Stimulated activated naive CD8-positive, alpha-beta T cell treated with anti-CD3 and anti-CD28 coated beads, Interleukin-15, Interleukin-2, amounts not matched to agents 100 ng/mL and 50 ng/mL, for 24 hours (primary cell): ENCODE measurements at regions not wholly inside any gene's neighbourhood (a gene's known extent, or its start where the extent isn't known, plus 50 kb on each side); places are given as distances from the start of the nearest gene placed in this dataset.

Experiments
- H3K27ac Mint-ChIP-seq: one replicate; pipeline ENCODE4 v1.8.0; 2021; ENCODE audit warnings: mild to moderate bottlenecking, mixed read lengths
- H3K27me3 Mint-ChIP-seq: one replicate; pipeline ENCODE4 v1.8.0; 2021; ENCODE audit warnings: mixed read lengths
- H3K36me3 Mint-ChIP-seq: one replicate; pipeline ENCODE4 v1.8.0; 2021; ENCODE audit warnings: low read depth, mixed read lengths
- H3K4me1 Mint-ChIP-seq: one replicate; pipeline ENCODE4 v1.8.0; 2021; ENCODE audit warnings: low read depth, mixed read lengths
- H3K4me3 Mint-ChIP-seq: one replicate; pipeline ENCODE4 v1.8.0; 2021; ENCODE audit warnings: mild to moderate bottlenecking, mixed read lengths
- H3K9me3 Mint-ChIP-seq: one replicate; pipeline ENCODE4 v1.8.0; 2021; ENCODE audit warnings: mixed read lengths

- Mint-ChIP-seq H3K27ac (no peak overlapping the region), H3K36me3 (no peaks in the 10 kb centered on the region), H3K9me3 (no peaks in the 10 kb centered on the region), H3K27me3 (peaks cover 7% of the 10 kb centered on the region), H3K4me1 (no peaks in the 10 kb centered on the region), H3K4me3 (no peak overlapping the region)
Measured at GRCh38 chr11:32225571-32226285, 134.9 kb downstream of the RCN1 start.

- no peaks in the 10 kb centered on the region for H3K36me3 Mint-ChIP-seq
- H3K27me3 Mint-ChIP-seq = peaks cover 3% of the 10 kb centered on the region
- H3K4me3 Mint-ChIP-seq = no peak overlapping the region
- no peaks in the 10 kb centered on the region for H3K4me1 Mint-ChIP-seq
- H3K9me3 Mint-ChIP-seq = no peaks in the 10 kb centered on the region
- no peak overlapping the region for H3K27ac Mint-ChIP-seq
Measured at GRCh38 chr11:32226480-32226879, 135.6 kb downstream of the RCN1 start.

- Mint-ChIP-seq H3K9me3 (no peaks in the 10 kb centered on the region), H3K27me3 (peaks cover 20% of the 10 kb centered on the region), H3K4me1 (no peaks in the 10 kb centered on the region), H3K36me3 (no peaks in the 10 kb centered on the region), H3K27ac (no peak overlapping the region), H3K4me3 (no peak overlapping the region)
Measured at GRCh38 chr11:32229576-32230240, 138.8 kb downstream of the RCN1 start.

GRCh38 chr11:32231909-32232493 lies 141.1 kb downstream of the RCN1 start:
- Mint-ChIP-seq H3K9me3 (no peaks in the 10 kb centered on the region), H3K4me1 (no peaks in the 10 kb centered on the region), H3K27me3 (peaks cover 32% of the 10 kb centered on the region), H3K4me3 (no peak overlapping the region), H3K36me3 (no peaks in the 10 kb centered on the region), H3K27ac (no peak overlapping the region)

GRCh38 chr11:32232516-32232915 lies 141.6 kb downstream of the RCN1 start:
- no peak overlapping the region for H3K27ac Mint-ChIP-seq
- peaks cover 37% of the 10 kb centered on the region for H3K27me3 Mint-ChIP-seq
- H3K4me1 Mint-ChIP-seq = no peaks in the 10 kb centered on the region
- no peaks in the 10 kb centered on the region for H3K9me3 Mint-ChIP-seq
- no peak overlapping the region for H3K4me3 Mint-ChIP-seq
- H3K36me3 Mint-ChIP-seq = no peaks in the 10 kb centered on the region

- no peak overlapping the region for H3K4me3 Mint-ChIP-seq
- no peaks in the 10 kb centered on the region for H3K36me3 Mint-ChIP-seq
- no peak overlapping the region for H3K27ac Mint-ChIP-seq
- no peaks in the 10 kb centered on the region for H3K9me3 Mint-ChIP-seq
- H3K4me1 Mint-ChIP-seq = no peaks in the 10 kb centered on the region
- H3K27me3 Mint-ChIP-seq = peaks cover 38% of the 10 kb centered on the region
Measured at GRCh38 chr11:32233276-32233675, 142.4 kb downstream of the RCN1 start.

- H3K27me3 Mint-ChIP-seq = peaks cover 44% of the 10 kb centered on the region
- H3K9me3 Mint-ChIP-seq = no peaks in the 10 kb centered on the region
- no peaks in the 10 kb centered on the region for H3K4me1 Mint-ChIP-seq
- H3K27ac Mint-ChIP-seq = no peak overlapping the region
- no peak overlapping the region for H3K4me3 Mint-ChIP-seq
- H3K36me3 Mint-ChIP-seq = no peaks in the 10 kb centered on the region
Measured at GRCh38 chr11:32233928-32234327, 143.1 kb downstream of the RCN1 start.

- no peaks in the 10 kb centered on the region for H3K27me3 Mint-ChIP-seq
- no peaks in the 10 kb centered on the region for H3K4me1 Mint-ChIP-seq
- H3K27ac Mint-ChIP-seq = no peak overlapping the region
- no peaks in the 10 kb centered on the region for H3K36me3 Mint-ChIP-seq
- no peak overlapping the region for H3K4me3 Mint-ChIP-seq
- H3K9me3 Mint-ChIP-seq = no peaks in the 10 kb centered on the region
Measured at GRCh38 chr11:32244453-32244852, 153.6 kb downstream of the RCN1 start.

GRCh38 chr11:32253706-32254105 lies 162.8 kb downstream of the RCN1 start:
- Mint-ChIP-seq H3K36me3 (no peaks in the 10 kb centered on the region), H3K9me3 (no peaks in the 10 kb centered on the region), H3K4me3 (no peak overlapping the region), H3K27me3 (peaks cover 3% of the 10 kb centered on the region), H3K27ac (no peak overlapping the region), H3K4me1 (no peaks in the 10 kb centered on the region)

GRCh38 chr11:32255841-32256240 lies 165.0 kb downstream of the RCN1 start:
- H3K27me3 Mint-ChIP-seq = peaks cover 3% of the 10 kb centered on the region
- H3K36me3 Mint-ChIP-seq = no peaks in the 10 kb centered on the region
- no peaks in the 10 kb centered on the region for H3K4me1 Mint-ChIP-seq
- no peak overlapping the region for H3K4me3 Mint-ChIP-seq
- H3K9me3 Mint-ChIP-seq = no peaks in the 10 kb centered on the region
- H3K27ac Mint-ChIP-seq = no peak overlapping the region

GRCh38 chr11:32256466-32256865 lies 165.6 kb downstream of the RCN1 start:
- Mint-ChIP-seq H3K4me3 (no peak overlapping the region), H3K27me3 (peaks cover 3% of the 10 kb centered on the region), H3K4me1 (no peaks in the 10 kb centered on the region), H3K36me3 (no peaks in the 10 kb centered on the region), H3K9me3 (no peaks in the 10 kb centered on the region), H3K27ac (no peak overlapping the region)

- H3K36me3 Mint-ChIP-seq = no peaks in the 10 kb centered on the region
- H3K27ac Mint-ChIP-seq = no peak overlapping the region
- H3K27me3 Mint-ChIP-seq = peaks cover 19% of the 10 kb centered on the region
- H3K4me1 Mint-ChIP-seq = no peaks in the 10 kb centered on the region
- no peak overlapping the region for H3K4me3 Mint-ChIP-seq
- H3K9me3 Mint-ChIP-seq = no peaks in the 10 kb centered on the region
Measured at GRCh38 chr11:32259641-32260081, 168.8 kb downstream of the RCN1 start.

GRCh38 chr11:32262367-32262766 lies 171.5 kb downstream of the RCN1 start:
- Mint-ChIP-seq H3K4me3 (no peak overlapping the region), H3K36me3 (no peaks in the 10 kb centered on the region), H3K4me1 (no peaks in the 10 kb centered on the region), H3K27me3 (peaks cover 19% of the 10 kb centered on the region), H3K9me3 (no peaks in the 10 kb centered on the region), H3K27ac (no peak overlapping the region)

GRCh38 chr11:32265911-32266310 lies 169.4 kb downstream of the WT1 start:
- Mint-ChIP-seq H3K27ac (no peak overlapping the region), H3K4me1 (no peaks in the 10 kb centered on the region), H3K27me3 (peaks cover 19% of the 10 kb centered on the region), H3K9me3 (no peaks in the 10 kb centered on the region), H3K36me3 (no peaks in the 10 kb centered on the region), H3K4me3 (no peak overlapping the region)

GRCh38 chr11:32266601-32267000 lies 168.7 kb downstream of the WT1 start:
- Mint-ChIP-seq H3K36me3 (no peaks in the 10 kb centered on the region), H3K4me1 (no peaks in the 10 kb centered on the region), H3K9me3 (no peaks in the 10 kb centered on the region), H3K4me3 (no peak overlapping the region), H3K27me3 (peaks cover 22% of the 10 kb centered on the region), H3K27ac (no peak overlapping the region)
